Superior temporal gyrus (tissue), 1 donor: ENCODE measurements at regions not wholly inside any gene's neighbourhood (a gene's known extent, or its start where the extent isn't known, plus 50 kb on each side); places are given as distances from the start of the nearest gene placed in this dataset.
A peak's percentile ranks its signal among the peaks of the same experiment; 100 is the strongest.

Experiments
- DNase-seq: peaks from one replicate; pipeline ENCODE4 v3.0.0-alpha.2; 2016; ENCODE audit errors: extremely low spot score

DNA sequence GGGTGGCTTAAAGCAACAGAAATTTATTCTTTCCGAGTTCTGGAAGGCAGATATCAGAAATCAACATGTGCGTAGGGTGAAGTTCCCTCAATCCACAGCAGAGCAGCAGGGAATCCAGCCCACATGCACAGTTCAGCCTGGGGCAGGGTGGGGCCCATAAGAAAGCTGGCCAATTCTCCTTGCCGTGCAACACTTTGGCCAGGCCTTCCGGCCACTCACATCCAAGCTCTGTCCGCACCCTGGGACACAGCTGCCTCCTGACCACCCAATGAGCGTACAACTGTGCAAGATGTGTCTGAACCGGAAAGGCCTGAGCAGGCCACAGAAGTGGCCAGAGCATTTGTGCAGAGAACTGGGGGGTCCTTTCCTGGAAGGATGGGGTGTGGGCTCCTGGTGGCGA lies 274.9 kb downstream of the GADD45G start:
- no peak for DNase-seq

DNA sequence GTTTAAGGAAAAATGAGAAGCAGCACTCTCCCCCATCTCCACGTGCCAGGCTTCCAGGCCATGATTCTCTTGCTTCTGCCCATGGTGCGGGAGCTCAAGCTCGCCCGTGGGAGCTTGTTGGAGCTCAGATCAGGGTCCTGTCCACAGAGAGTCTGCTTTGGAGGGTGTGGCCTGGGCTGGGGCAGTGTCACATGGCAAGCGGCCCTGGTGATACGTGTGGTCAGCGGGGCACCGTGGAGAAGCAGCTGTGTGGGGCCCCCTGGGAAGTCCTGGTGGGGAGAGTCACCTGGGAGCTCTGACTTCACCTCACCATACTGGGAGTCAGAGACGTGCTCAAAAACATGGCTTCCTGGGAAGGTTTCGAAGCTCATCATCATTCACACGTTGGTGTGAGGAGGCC lies 275.3 kb downstream of the GADD45G start:
- DNase-seq, result no peak

DNA sequence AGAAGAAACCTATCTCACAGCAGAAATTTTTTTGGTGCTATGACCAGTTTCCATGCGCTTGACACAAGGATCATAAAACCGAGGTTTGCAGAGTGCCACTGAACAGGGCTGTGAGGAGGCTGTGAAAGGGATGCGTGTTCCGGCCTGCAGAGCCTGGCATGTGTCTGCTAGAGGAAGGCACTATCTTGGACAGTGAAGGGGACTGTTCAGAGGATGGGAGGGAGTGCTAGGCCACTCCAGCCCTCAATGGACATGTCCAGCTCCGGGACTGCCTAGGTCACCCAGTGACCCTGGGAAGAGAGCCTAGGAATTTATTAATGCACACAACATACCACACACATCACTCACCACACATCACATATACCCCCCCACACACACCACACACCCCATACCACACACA lies 275.9 kb downstream of the GADD45G start:
- no peak for DNase-seq

DNA sequence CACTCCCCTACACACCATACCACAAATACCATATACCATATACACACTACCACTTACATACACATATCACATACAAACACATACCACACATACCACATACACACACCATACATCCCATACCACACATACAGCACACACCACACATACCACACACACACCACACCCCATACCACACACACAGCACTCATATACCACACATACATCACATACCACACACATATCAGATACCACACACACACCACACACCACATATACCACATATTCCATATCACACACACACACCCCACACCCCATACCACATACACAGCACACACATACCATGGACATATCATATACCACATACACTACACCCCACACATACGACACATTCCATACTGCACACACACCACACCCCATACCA lies 276.6 kb downstream of the GADD45G start:
- no peak for DNase-seq

DNA sequence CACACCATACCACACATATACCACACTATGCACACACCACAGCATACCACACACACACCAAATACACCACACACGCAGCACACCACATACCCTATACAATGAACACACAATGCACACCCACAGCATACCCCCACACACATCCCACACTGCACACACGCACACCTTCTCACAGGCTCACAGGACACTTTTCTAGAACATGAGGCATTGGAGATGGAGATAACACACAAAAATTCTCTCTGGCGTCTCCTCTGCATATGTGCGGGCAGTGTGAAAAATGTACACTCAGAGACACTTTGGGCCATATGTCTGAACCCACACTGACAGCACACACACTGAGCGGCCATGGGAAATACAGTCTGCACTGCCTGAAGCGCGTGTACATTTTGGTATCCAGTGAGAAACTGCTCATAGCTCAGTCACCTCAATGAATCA lies 278.1 kb downstream of the GADD45G start:
- no peak for DNase-seq

DNA sequence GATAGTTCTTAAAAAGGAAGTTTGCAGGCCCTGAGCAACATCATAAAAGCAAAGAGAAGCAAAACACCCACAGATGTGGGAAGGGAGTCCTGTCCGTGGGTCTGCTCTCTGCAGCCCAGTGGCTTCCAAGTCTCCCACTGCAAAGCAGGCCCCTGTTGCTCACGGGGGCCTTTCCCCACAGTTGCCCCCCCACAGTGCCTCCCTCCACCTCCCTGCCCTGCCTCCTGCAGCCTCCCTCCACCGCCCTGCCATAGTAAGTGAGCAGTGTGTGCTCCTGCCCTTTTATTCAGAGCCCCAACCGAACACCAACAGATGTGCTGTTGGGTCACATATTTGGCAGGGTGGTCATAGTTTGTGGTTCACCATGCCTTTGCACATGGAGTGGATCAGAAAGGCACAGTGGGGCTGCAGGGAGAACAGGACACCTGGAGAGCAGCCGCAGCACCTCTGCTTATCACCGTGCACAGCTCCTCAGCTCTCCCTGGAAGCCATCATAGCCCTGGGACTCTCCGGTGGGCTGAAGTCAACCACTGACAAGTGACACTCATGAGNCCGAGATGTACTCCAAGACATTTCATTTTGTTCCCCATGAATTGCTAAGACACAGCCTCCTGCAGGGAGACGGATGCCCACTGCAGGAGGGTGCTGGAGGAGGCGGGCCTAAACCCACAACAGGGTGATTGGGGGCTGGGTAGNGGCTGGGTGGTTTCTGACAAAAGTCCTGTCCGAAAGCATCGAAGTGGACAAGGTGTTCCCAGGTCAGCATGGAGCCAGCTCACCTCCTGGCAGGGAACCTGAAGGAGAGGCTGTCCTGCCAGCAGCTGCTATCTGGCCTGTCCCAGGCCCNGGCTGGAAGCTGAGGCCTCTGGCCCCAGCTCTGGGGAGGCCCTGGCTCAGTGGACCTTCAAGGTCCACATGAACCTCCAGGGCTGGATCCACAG lies 278.9 kb downstream of the GADD45G start:
- DNase-seq, result no peak

DNA sequence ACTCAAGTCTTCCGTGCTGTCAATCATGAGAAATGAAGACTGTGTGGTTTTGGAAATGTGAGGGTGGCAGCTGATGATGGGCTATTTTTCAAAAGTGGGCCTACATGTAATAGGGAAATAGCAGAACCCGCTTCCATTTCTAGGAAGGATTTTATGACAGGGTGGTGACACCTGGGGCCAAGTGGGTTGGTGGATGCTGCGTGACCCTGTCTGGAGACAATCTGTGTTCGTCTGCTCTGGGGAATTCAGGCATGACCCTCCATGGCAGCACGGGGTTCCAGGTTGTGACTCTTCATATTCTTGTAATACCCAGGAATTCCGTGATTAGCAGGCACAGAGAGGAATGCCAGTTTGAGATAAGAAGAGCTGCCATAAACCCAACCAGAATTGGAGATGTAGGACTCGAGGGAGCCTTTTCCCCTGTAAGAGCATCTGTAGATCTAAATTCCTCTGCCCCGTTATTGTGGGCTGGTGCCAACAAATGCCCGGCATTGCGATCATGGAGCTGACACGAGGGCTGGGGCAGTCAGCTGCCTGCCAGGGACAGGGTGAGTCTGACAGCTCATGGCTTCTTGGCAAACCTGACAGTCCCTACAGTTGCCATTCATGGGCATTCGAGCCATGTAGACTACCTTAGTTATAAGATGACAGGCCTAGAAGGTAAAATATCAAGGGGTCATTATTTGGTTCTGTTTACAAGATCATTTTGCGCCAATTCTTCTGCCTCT lies 279.7 kb downstream of the GADD45G start:
- DNase-seq, result no peak

DNA sequence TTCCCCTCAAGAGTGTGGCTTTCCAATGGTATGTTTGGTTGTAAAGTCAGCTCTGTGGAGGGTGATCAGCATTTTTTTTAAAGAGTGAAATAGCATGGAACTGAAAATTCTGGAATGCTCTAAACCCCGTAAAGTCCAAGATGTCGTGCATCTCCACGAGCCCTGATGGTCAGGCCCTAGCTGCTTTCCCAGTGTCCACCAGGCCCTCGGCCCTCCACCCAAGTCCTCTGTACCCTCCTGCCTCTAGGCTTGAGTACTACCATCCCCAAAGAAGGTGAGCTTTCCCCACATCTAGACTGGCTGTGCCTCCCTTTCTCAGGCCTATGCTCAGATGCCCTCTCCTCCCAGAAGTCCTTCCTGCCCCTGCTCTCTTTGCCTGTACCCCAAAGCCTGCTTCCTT lies 280.3 kb downstream of the GADD45G start:
- DNase-seq, result no peak

DNA sequence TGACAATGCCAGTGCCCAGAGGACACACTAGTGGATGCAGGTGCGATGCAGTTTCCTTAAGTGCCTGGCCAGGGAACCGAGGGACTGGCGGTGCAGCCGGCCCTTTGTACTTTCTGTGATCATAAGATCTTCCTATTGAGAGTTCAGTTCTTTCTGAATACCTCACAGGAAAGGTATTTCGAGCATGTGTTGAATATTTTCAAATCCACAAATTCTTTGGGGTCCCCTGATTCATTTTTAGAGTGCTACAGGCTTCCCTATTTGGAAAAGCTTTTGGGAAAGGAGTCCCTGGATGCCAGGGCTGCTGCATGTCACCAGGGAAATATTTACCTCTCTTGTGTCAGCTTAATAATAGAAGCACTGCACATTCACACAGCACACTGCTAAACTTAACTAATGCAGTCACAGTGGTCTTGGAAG lies 281.5 kb downstream of the GADD45G start:
- no peak for DNase-seq

DNA sequence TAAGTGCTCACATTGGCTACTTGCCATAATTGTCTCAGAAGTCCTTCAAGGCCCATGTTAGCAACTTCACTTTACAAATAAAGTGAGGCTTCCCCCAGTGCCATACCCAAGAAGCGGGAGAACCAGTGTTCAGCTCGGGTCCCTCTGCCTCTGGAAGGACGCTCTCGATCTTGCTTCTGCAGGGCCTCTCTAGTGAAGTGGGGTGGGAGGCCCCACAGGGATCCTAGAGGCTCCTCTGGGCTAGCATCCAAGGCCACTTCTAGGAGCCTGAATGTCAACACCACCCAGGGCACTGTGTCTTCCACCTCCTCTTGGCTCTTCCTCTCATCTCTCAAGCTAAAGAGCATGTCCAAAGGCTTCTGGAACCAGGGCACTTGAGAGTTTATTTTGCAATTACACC lies 282.5 kb downstream of the GADD45G start:
- DNase-seq, result no peak

DNA sequence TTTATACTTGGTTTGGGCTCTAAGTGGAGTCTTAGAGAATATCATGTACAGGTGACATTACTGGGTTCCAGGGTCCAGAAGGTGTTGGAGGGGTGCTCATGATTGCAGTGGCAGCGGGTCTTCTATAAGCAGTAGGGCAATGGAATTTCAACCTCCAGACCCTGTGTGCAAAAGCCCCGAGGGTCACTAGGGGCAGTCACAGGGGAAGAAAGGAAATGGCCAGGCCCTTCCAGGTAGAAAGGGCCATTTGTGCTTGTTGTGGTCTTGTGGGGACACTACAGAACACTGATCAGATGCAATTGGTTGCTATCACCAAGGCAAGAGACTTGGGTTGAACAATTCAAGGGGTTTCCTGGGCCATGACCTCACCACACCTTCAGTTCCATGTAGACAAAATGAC lies 283.4 kb downstream of the GADD45G start:
- DNase-seq, result no peak

DNA sequence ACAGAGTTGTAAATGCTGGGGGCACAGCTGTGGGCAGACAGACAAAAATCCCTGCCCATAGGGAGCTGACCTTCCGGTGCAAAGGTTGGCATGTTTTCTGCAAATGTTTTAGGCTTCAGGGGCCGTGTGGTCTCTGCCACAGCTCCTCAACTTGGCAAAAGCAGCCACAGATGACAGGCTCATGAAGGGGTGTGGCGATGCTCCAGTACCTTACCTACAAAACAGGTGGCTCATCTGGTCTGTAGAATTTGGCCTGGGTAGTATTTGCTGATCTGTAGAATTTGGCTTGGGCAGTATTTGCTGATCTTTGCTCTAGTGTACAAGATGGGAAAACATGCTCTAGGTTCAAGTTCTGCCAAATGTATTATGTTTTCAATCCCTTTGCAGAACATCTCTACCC lies 283.9 kb downstream of the GADD45G start:
- no peak for DNase-seq

DNA sequence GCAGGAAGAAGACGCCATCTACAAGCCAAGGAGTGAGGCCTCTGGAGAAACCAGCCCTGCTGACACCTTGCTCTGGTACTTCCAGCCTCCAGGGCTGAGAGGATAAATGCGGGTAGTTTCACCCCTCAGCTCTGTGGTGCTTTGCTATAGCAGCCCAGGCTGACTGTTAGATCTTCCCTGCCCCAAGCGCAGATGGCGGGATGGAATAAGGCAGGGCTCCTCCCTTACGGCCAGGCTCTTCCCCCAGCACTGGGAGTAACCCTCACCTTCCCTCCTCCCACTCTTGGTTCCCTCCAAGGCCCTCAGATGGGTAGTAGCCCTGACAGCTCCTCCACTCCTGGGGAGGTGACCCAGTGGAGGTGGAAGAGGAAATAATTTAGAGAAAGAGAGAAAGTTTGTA lies 285.1 kb downstream of the GADD45G start:
- DNase-seq, result no peak

DNA sequence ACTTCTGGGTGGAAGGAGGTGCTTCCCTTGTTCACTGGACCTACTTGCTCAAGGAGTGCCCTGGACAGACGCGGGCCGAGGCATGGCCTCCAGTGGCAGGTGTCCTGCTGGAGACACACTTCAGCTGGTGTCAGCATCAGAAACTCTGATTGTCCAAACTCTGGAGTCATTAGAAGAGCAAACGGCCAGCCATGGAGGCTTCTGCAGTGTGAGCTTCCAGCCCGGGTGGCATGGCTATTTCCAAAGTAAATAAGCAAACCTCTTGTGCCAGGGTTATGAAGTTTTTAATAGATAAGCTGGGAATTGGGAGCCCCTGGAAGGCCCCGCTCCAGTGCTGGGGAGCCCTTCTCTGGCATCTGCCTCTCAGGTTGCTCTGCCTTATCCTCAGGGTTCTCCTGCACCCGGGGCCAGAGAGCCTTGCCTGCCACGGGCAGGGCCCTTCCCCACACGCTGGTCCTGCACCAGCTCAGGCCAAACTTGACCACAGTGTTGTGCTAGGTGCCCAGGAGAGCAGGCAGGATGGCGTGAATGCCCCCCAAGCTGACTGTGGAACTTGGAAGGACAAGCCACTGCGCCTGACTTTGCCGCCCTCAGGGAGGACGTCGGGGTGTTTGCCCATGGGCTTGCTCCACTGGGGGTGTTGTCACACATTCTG lies 285.6 kb downstream of the GADD45G start:
- DNase-seq, result no peak

DNA sequence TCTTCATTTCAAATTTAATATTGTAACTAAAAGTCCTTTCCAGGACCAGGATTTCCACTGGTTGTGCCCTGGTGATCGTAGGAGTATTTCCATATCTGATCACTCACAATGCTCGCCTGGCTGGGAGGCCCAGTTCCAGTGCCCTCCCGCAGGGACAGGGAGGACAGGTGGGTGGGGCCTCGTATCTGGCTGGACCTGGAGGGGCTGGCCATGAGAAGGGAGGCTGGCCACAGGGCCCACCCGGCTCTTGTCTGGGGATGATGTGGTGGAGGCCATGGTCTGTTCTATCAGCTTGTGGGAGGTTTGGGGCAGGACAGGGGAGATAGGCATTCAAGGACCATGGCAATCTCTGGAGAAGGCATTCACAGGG lies 286.4 kb downstream of the GADD45G start:
- DNase-seq, result no peak

DNA sequence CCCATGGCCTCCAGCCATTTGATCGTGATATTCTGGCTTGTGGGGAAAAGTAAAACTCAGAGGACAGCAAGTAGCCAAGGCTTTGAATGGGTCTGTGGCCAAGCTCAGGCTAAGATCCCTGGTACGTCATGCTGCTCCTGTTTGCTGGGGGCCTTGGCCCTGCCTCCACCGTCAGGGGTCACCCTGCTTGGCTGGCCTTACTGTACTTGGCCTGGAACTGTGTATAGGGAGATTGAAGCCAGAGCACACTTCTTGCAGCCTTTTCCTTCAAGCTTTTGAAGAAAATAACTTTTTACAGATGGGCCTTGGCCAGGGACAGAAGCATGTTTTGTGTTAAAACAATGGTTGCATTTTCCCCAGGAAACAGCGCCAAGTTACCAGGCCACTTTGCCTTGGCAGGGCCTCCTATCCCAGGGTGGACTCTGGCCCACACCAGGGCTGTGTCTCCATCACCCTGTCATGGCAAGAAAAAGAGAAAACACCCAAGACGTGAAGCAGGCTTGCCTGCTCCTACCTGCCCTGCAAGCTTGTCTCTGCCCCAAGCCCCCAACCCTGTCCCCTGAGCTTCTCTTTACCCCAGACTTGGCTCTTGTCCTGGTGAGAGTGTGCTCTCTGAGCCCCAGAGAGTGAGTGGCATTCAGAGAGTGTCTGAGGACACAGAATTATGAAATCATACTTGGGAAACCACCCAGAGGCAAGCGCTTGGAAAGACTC lies 286.9 kb downstream of the GADD45G start:
- peak; percentile 64 for DNase-seq

DNA sequence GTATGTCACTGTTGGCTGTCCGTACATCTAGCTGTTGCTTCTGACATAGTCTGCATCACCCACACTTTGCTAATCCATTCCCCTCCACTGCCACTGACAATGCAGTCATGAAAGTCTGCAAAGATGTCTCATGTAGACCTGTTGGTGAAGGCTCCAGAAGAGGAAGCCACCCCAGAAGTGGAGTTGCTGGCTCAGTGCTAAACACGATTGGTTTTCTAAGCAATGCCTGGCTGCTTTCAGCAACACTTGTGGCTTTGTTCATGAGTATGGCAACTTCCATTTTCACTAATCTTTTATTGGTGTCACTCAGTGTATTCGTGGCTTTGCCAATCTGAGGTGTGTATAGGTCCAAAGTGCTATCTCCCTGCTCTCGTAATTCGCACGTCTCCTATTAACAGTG lies 288.1 kb downstream of the GADD45G start:
- no peak for DNase-seq

DNA sequence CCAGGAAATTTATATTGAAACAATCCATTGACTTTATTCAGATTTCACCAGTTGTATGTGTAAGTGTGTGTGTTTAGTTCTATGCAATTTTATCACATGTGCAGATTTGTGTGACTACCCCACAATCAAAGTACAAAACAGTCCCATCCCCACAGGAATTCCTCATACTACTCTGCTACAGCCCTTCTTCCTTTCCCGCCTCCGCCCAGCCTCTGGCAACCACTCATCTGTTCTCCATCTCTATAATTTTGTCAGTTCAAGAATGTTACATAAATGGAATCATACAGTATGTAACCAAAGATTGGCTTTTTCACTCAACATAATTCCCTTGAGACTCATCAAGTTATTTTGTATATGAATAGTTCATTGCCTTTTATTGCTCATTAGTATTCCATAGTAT lies 289.1 kb downstream of the GADD45G start:
- no peak for DNase-seq

DNA sequence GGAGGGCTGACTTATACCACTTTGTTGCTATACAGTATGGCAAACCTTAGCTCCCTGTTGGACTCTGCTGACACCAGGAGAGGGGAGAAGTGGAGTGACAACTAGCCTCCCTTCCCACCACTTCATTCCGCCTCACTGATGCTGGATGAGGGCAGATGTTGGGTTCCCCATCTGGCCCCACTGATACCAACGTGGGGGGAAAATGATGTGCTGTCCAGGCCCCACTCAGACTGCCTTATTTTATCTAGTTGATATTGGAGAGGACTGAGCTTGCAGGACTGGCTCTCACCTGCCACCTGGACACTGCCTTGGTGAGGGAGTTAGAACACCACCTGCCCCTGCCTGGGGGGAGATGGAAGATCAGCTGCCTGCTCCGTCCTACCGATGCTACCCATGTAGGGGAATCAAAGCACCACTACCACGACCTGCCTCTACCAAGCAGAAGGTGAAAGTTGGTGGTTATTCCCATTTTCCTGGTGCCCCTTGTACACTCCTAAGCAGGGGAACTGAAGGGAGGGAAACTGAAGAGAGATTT lies 292.1 kb downstream of the GADD45G start:
- no peak for DNase-seq

DNA sequence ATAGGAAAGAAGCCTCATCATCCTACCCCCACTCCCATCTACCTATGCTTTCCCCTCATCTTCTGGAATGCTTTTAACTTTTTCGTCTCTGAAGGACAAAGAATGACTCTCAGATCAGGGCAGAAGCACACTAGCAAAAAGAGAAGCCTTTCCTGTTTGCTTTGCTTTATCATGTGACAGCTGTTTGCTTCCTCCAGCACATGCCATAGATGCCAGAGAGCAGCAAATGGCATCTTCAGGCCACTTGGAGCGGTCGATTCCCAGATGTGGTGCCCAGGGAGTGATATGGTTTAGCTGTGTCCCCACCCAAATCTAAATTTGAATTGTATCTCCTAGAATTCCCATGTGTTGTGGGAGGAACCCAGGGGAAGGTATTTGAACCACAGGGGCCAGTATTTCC lies 294.8 kb downstream of the GADD45G start:
- DNase-seq, result no peak

DNA sequence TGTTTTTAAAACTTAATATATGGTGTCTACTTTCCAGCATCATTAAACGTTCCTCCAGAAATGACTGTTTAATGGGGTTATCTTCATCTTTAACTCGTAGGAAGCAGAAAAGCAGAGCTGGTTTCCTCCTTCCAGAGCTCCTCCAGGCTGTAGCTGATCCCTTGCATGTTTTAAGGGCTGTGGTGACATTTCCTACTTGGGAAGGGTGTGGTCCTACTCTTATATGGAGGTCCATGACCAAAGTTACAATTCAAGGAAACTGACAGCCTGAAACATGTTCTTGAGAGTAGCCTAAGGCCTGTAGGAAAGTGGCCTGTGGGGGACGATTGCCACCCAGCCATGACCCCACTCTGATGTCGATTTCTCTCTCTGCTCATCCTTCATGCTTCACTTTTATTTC lies 297.1 kb downstream of the GADD45G start:
- DNase-seq, result no peak
